Trophoblast cell (in vitro differentiated cells and primary cell): ENCODE measurements at regions not wholly inside any gene's neighbourhood (a gene's known extent, or its start where the extent isn't known, plus 50 kb on each side); places are given as distances from the start of the nearest gene placed in this dataset.

Experiments used
- DNase-seq, 2 donors: peaks; one replicate each; pipeline ENCODE4 v3.0.0-alpha.2; 2016
- H2AFZ ChIP-seq: 2 replicates; pipeline ENCODE4 v1.6.1; 2013; ENCODE audit warnings: low read length, moderate library complexity, mild to moderate bottlenecking; ENCODE audit not compliant: insufficient read depth, poor library complexity
- H2AK5ac ChIP-seq: 2 replicates; pipeline ENCODE4 v1.6.1; 2013; ENCODE audit warnings: mild to moderate bottlenecking, low read length
- H2BK120ac ChIP-seq: 2 replicates; pipeline ENCODE4 v1.6.1; 2013; ENCODE audit warnings: low read length, mild to moderate bottlenecking, moderate library complexity; ENCODE audit not compliant: insufficient read depth, poor library complexity
- H2BK12ac ChIP-seq: 2 replicates; pipeline ENCODE4 v1.6.1; 2013; ENCODE audit warnings: mild to moderate bottlenecking, low read length, moderate library complexity
- H2BK5ac ChIP-seq: 2 replicates; pipeline ENCODE4 v1.6.1; 2013; ENCODE audit warnings: low read length, low read depth, moderate library complexity, mild to moderate bottlenecking; ENCODE audit not compliant: poor library complexity
- H3K14ac ChIP-seq: 2 replicates; pipeline ENCODE4 v1.6.1; 2013; ENCODE audit warnings: mild to moderate bottlenecking, low read length
- H3K18ac ChIP-seq: 2 replicates; pipeline ENCODE4 v1.6.1; 2013; ENCODE audit warnings: mild to moderate bottlenecking, low read length
- H3K23ac ChIP-seq: 2 replicates; pipeline ENCODE4 v1.6.1; 2013; ENCODE audit warnings: low read length
- H3K27ac ChIP-seq: 2 replicates; pipeline ENCODE4 v1.5.1; 2013; ENCODE audit warnings: low read depth, mild to moderate bottlenecking, inconsistent platforms, low read length, moderate library complexity
- H3K27me3 ChIP-seq: 2 replicates; pipeline ENCODE4 v1.6.1; 2013; ENCODE audit warnings: inconsistent platforms, mild to moderate bottlenecking, low read length, moderate library complexity; ENCODE audit not compliant: insufficient read depth
- H3K36me3 ChIP-seq, 2 experiments: 1 replicate in 1 of 2; 2 replicates in 1 of 2; pipeline ENCODE4 v1.6.1; 2013; ENCODE audit warnings: low read length in 2 of 2, mild to moderate bottlenecking in 2 of 2, moderate library complexity in 1 of 2; ENCODE audit not compliant: insufficient read depth in 2 of 2, control insufficient read depth in 1 of 2
- H3K4ac ChIP-seq: 2 replicates; pipeline ENCODE4 v1.6.1; 2013; ENCODE audit warnings: low read depth, mild to moderate bottlenecking, low read length, moderate library complexity
- H3K4me1 ChIP-seq, 2 experiments: 1 replicate in 1 of 2; 2 replicates in 1 of 2; pipeline ENCODE4 v1.6.1; 2013; ENCODE audit warnings: low read length in 2 of 2, mild to moderate bottlenecking in 2 of 2, moderate library complexity in 1 of 2; ENCODE audit not compliant: insufficient read depth in 2 of 2, control insufficient read depth in 1 of 2
- H3K4me2 ChIP-seq: 2 replicates; pipeline ENCODE4 v1.6.1; 2013; ENCODE audit warnings: inconsistent platforms, mild to moderate bottlenecking, low read length, moderate library complexity
- H3K4me3 ChIP-seq: 2 replicates; pipeline ENCODE4 v1.5.1; 2013; ENCODE audit warnings: mild to moderate bottlenecking, low read depth, low read length, inconsistent platforms
- H3K79me1 ChIP-seq: one replicate; pipeline ENCODE4 v1.6.1; 2013; ENCODE audit warnings: low read length
- H3K79me2 ChIP-seq: 2 replicates; pipeline ENCODE4 v1.6.1; 2013; ENCODE audit warnings: low read length, mild to moderate bottlenecking; ENCODE audit not compliant: control insufficient read depth, insufficient read depth, poor library complexity
- H3K9ac ChIP-seq: 2 replicates; pipeline ENCODE4 v1.6.1; 2013; ENCODE audit warnings: mild to moderate bottlenecking, low read length
- H3K9me3 ChIP-seq: 2 replicates; pipeline ENCODE4 v1.6.1; 2013; ENCODE audit warnings: low read depth, mild to moderate bottlenecking, control low read depth, inconsistent platforms, low read length; ENCODE audit not compliant: insufficient read depth
- H4K12ac ChIP-seq: 2 replicates; pipeline ENCODE4 v1.6.1; 2013; ENCODE audit warnings: low read depth, mild to moderate bottlenecking, low read length, moderate library complexity
- H4K8ac ChIP-seq: 2 replicates; pipeline ENCODE4 v1.6.1; 2013; ENCODE audit warnings: low read depth, mild to moderate bottlenecking, low read length, moderate library complexity
- H4K91ac ChIP-seq: one replicate; pipeline ENCODE4 v1.6.1; 2013; ENCODE audit warnings: low read depth, mild to moderate bottlenecking, low read length, moderate library complexity
- WGBS: extraction: QIAGEN DNeasy Blood & Tissue Kit; methylation state at CpG from one replicate; pipeline ENCODE4 v1.1.7; 2013; ENCODE audit warnings: missing lambda C conversion rate; ENCODE audit not compliant: insufficient read length, insufficient coverage; ENCODE audit errors: extremely low coverage; 5-methylcytosine and 5-hydroxymethylcytosine counted together

DNA sequence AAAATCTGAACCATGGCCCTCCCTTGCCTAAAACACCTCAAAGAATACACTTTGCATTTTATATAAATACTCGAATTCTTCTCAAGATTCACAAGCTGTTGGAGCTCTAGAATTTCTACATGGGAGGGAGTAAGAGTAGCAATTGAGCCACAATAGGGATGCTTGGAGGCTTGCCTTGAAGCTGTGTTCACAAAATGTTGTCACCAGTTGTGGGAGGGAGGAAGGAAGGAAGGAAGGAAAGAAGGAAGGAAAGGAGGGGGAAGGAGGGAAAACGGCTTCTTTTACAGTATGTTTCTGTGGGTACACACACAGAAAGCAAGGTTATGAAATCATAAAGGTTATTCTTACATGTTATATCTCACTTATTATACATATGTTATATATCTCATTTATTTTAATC lies 128.6 kb upstream of the PEG3 start:
- Histone ChIP-seq H3K9me3 (peaks cover 26% of the 10 kb centered on the region), H2AK5ac (no peak overlapping the region), H3K27ac (no peak overlapping the region), H3K9ac (no peak overlapping the region), H2BK5ac (no peak overlapping the region), H3K79me2 (no peaks in the 10 kb centered on the region), H3K23ac (no peak overlapping the region), H3K4me2 (no peak overlapping the region), H3K14ac (no peak overlapping the region), H3K36me3 (no peaks in the 10 kb centered on the region), H3K79me1 (peaks cover 2% of the 10 kb centered on the region), H3K27me3 (no peaks in the 10 kb centered on the region), H4K8ac (no peak overlapping the region), H2BK12ac (no peak overlapping the region), H4K91ac (no peak overlapping the region), H3K18ac (no peak overlapping the region), H3K4me3 (no peak overlapping the region), H3K4ac (no peak overlapping the region), H4K12ac (no peak overlapping the region), H3K4me1 (peaks cover 0 to 6% of the 10 kb centered on the region in 2 experiments), H2AFZ (no peak overlapping the region), H2BK120ac (no peak overlapping the region)
- DNase-seq, result no peak
- no CpG with 5 or more reads among the region's 2 CpGs for WGBS

DNA sequence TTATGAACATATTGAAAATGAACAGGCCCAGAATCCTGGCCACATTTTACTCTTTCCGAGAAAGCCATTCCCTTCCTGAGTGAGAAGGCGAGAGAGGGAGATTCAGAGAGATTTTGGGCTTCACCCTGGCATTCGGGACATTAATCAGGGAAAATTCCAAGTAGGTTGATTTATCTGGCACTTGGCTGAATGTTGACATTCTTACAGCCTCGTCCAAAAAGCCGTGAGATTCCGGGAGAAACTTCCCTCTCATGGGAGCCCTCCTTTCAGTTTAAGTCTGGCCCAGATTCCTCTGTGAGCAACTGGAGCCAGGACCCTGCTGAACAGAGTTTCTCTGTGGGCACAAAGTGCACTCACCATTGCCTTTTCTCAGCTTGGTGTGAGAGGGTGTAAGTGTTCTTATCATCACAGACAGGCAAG lies 129.2 kb upstream of the PEG3 start:
- H3K79me2 ChIP-seq, result no peaks in the 10 kb centered on the region
- H4K12ac ChIP-seq, result no peak overlapping the region
- no peak overlapping the region for H2AFZ ChIP-seq
- H2AK5ac ChIP-seq, result no peak overlapping the region
- peaks cover 27% of the 10 kb centered on the region for H3K9me3 ChIP-seq
- H3K4me1 ChIP-seq, result peaks cover 0 to 6% of the 10 kb centered on the region in 2 experiments
- H3K79me1 ChIP-seq, result peaks cover 2% of the 10 kb centered on the region
- no peak for DNase-seq
- no peak overlapping the region for H4K8ac ChIP-seq
- no peak overlapping the region for H3K18ac ChIP-seq
- H3K27me3 ChIP-seq, result no peaks in the 10 kb centered on the region
- no peak overlapping the region for H4K91ac ChIP-seq
- no peak overlapping the region for H3K9ac ChIP-seq
- no peak overlapping the region for H3K4me3 ChIP-seq
- H2BK5ac ChIP-seq, result no peak overlapping the region
- H3K4me2 ChIP-seq, result no peak overlapping the region
- H3K36me3 ChIP-seq, result no peaks in the 10 kb centered on the region
- H3K27ac ChIP-seq, result no peak overlapping the region
- H3K4ac ChIP-seq, result no peak overlapping the region
- H3K23ac ChIP-seq, result no peak overlapping the region
- H3K14ac ChIP-seq, result no peak overlapping the region
- no peak overlapping the region for H2BK120ac ChIP-seq
- no peak overlapping the region for H2BK12ac ChIP-seq
- no CpG with 5 or more reads among the region's 6 CpGs for WGBS

GRCh38 chr19:56971230-56971629 lies 130.7 kb upstream of the PEG3 start:
- H3K36me3 ChIP-seq, result no peaks in the 10 kb centered on the region
- no peak overlapping the region for H3K4me3 ChIP-seq
- H2BK5ac ChIP-seq, result no peak overlapping the region
- H3K4ac ChIP-seq, result no peak overlapping the region
- no peak overlapping the region for H2AFZ ChIP-seq
- H3K79me1 ChIP-seq, result peaks cover 2% of the 10 kb centered on the region
- peaks cover 0 to 6% of the 10 kb centered on the region in 2 experiments for H3K4me1 ChIP-seq
- H3K4me2 ChIP-seq, result no peak overlapping the region
- DNase-seq, result no peak
- H4K12ac ChIP-seq, result no peak overlapping the region
- H3K79me2 ChIP-seq, result no peaks in the 10 kb centered on the region
- no peak overlapping the region for H3K9ac ChIP-seq
- H4K8ac ChIP-seq, result no peak overlapping the region
- no peak overlapping the region for H3K14ac ChIP-seq
- no peak overlapping the region for H4K91ac ChIP-seq
- no peaks in the 10 kb centered on the region for H3K27me3 ChIP-seq
- WGBS, result no CpG with 5 or more reads among the region's 14 CpGs
- H3K18ac ChIP-seq, result no peak overlapping the region
- peaks cover 25% of the 10 kb centered on the region for H3K9me3 ChIP-seq
- H2BK12ac ChIP-seq, result no peak overlapping the region
- H3K27ac ChIP-seq, result no peak overlapping the region
- H2AK5ac ChIP-seq, result no peak overlapping the region
- no peak overlapping the region for H2BK120ac ChIP-seq
- H3K23ac ChIP-seq, result no peak overlapping the region

DNA sequence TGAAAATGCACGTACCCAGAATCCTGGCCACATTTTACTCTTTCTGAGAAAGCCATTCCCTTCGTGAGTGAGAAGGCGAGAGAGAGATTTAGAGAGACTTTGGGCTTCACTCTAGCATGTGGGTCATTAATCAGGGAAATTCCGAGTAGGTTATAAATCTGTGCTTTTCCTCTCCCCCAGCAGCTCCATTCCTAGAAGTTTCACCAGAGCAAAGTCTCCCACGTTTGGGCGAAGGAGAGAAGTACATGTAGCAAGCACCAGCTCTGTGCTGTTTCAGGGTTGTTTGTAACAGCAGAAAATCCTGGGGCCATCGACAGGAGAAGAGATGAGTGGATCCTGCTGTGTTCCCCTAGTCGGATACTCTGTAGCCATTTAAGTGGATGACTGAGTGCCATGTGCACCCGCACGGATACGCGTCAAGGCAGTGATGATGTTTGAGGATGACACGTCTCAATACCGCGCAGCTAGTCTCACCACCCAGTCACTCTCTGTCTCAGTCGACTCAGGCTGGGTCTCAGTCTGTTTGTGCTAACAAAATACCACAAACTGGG lies 131.8 kb upstream of the PEG3 start:
- Histone ChIP-seq H2BK5ac (no peak overlapping the region), H2AFZ (no peak overlapping the region), H3K27me3 (no peaks in the 10 kb centered on the region), H2BK12ac (no peak overlapping the region), H4K91ac (no peak overlapping the region), H2BK120ac (no peak overlapping the region), H3K4me1 (no peaks in the 10 kb centered on the region), H3K79me2 (no peaks in the 10 kb centered on the region), H3K27ac (no peak overlapping the region), H3K4ac (no peak overlapping the region), H3K9ac (no peak overlapping the region), H3K36me3 (no peaks in the 10 kb centered on the region), H4K12ac (no peak overlapping the region), H3K79me1 (no peaks in the 10 kb centered on the region), H4K8ac (no peak overlapping the region), H3K18ac (no peak overlapping the region), H3K4me3 (no peak overlapping the region), H3K9me3 (peaks cover 20% of the 10 kb centered on the region), H3K4me2 (no peak overlapping the region), H3K23ac (no peak overlapping the region), H2AK5ac (no peak overlapping the region), H3K14ac (no peak overlapping the region)
- DNase-seq, result peak; percentile 11 to 55
- WGBS, result no CpG with 5 or more reads among the region's 16 CpGs
